Esophagus muscularis mucosa (tissue), 4 donors: ENCODE measurements at regions not wholly inside any gene's neighbourhood (a gene's known extent, or its start where the extent isn't known, plus 50 kb on each side); places are given as distances from the start of the nearest gene placed in this dataset.

Source experiments
- DNase-seq: peaks from one replicate; pipeline ENCODE4 v3.0.0-alpha.2; 2017; ENCODE audit errors: extremely low spot score
- H3K27ac ChIP-seq, 4 donors: fragments of 200-600 bp; sonication (generic); replicated peaks in 1 of 4; 1 replicate in 3 of 4; 2 replicates in 1 of 4; pipeline ENCODE4 v1.5.1; 2016 to 2019; ENCODE audit warnings: mild to moderate bottlenecking in 1 of 4
- H3K27me3 ChIP-seq, 4 donors: fragments of 200-600 bp; sonication (generic); one replicate each; pipeline versions ENCODE4 v1.5.1 to v1.6.0; 2016 to 2019
- H3K36me3 ChIP-seq, 4 donors: fragments of 200-600 bp; sonication (generic); one replicate each; pipeline ENCODE4 v1.5.1; 2016 to 2019
- H3K4me1 ChIP-seq, 4 donors: fragments of 200-600 bp; sonication (generic); one replicate each; pipeline ENCODE4 v1.5.1; 2016 to 2019
- H3K4me3 ChIP-seq, 4 donors: fragments of 200-600 bp; sonication (generic); 1 replicate in 2 of 4; 2 replicates in 2 of 4; pipeline ENCODE4 v1.5.1; 2016 to 2019; ENCODE audit warnings: mild to moderate bottlenecking in 4 of 4, moderate library complexity in 1 of 4
- H3K9me3 ChIP-seq, 4 donors: fragments of 200-600 bp; sonication (generic); 1 replicate in 3 of 4; 2 replicates in 1 of 4; pipeline ENCODE4 v1.5.1; 2016 to 2019
- EP300 ChIP-seq: sonication (generic); formaldehyde crosslinking; IDR thresholded peaks from one replicate; pipeline ENCODE4 v1.6.1; 2017; ENCODE audit warnings: antibody characterized with exemption
- POLR2A ChIP-seq: fragments of 450-650 bp; IDR thresholded peaks from one replicate; pipeline ENCODE4 v1.6.1; 2017; ENCODE audit warnings: antibody characterized with exemption, moderate library complexity, mild to moderate bottlenecking, low read depth
- POLR2AphosphoS5 ChIP-seq, 2 donors: sonication (generic); formaldehyde crosslinking; IDR thresholded peaks; one replicate each; pipeline ENCODE4 v1.6.1; 2017; ENCODE audit warnings: antibody characterized with exemption in 2 of 2
- WGBS: methylation state at CpG from one replicate; pipeline ENCODE4 v1.1.5; 2018; 5-methylcytosine and 5-hydroxymethylcytosine counted together
- intact Hi-C: fragments of 100-400 bp; cut with DNase I; formaldehyde crosslinking; loops from one replicate; pipeline ENCODE4 v1.15.1; 2023
- TF ChIP-seq, protein P1 (sequence below), 3 experiments: fragments of 200-600 bp in 2 of 3; fragments of 450-650 bp in 1 of 3; sonication (generic) in 2 of 3; IDR thresholded peaks; one replicate each; pipeline ENCODE4 v1.5.1; 2017 to 2019; ENCODE audit warnings: antibody characterized with exemption in 3 of 3, mild to moderate bottlenecking in 2 of 3, moderate library complexity in 1 of 3

- WGBS = 85% methylated on average over 2 of the region's 2 CpGs
- intact Hi-C loops = no loop called here
- H3K9me3 ChIP-seq = no peaks in the 10 kb centered on the region
- H3K36me3 ChIP-seq = no peaks in the 10 kb centered on the region
- no peak overlapping the region for H3K4me3 ChIP-seq
- no peak overlapping the region for H3K27ac ChIP-seq
- TF ChIP-seq POLR2AphosphoS5 (IDR thresholded peaks at IDR 0.05) = no peak
- no peak for TF ChIP-seq EP300
- DNase-seq = no peak
- no peaks in the 10 kb centered on the region for H3K4me1 ChIP-seq
- no peaks in the 10 kb centered on the region for H3K27me3 ChIP-seq
These were observed 111.9 kb upstream of the CNTN1 start for GRCh38 chr12:40580346-40580745.

- DNase-seq = no peak
- no peak overlapping the region for H3K27ac ChIP-seq
- intact Hi-C loops = no loop called here
- H3K36me3 ChIP-seq = no peaks in the 10 kb centered on the region
- no peak overlapping the region for H3K4me3 ChIP-seq
- WGBS = 100% methylated on average over 1 of the region's 1 CpG
- H3K9me3 ChIP-seq = no peaks in the 10 kb centered on the region
- no peaks in the 10 kb centered on the region for H3K4me1 ChIP-seq
- TF ChIP-seq POLR2AphosphoS5 (IDR thresholded peaks at IDR 0.05) = no peak
- TF ChIP-seq, protein P1, sequence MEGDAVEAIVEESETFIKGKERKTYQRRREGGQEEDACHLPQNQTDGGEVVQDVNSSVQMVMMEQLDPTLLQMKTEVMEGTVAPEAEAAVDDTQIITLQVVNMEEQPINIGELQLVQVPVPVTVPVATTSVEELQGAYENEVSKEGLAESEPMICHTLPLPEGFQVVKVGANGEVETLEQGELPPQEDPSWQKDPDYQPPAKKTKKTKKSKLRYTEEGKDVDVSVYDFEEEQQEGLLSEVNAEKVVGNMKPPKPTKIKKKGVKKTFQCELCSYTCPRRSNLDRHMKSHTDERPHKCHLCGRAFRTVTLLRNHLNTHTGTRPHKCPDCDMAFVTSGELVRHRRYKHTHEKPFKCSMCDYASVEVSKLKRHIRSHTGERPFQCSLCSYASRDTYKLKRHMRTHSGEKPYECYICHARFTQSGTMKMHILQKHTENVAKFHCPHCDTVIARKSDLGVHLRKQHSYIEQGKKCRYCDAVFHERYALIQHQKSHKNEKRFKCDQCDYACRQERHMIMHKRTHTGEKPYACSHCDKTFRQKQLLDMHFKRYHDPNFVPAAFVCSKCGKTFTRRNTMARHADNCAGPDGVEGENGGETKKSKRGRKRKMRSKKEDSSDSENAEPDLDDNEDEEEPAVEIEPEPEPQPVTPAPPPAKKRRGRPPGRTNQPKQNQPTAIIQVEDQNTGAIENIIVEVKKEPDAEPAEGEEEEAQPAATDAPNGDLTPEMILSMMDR (IDR thresholded peaks at IDR 0.05) = no peak
- TF ChIP-seq POLR2A = no peak
- no peak for TF ChIP-seq EP300
- H3K27me3 ChIP-seq = no peaks in the 10 kb centered on the region
These were observed 110.3 kb upstream of the CNTN1 start for GRCh38 chr12:40581889-40582288.

DNA sequence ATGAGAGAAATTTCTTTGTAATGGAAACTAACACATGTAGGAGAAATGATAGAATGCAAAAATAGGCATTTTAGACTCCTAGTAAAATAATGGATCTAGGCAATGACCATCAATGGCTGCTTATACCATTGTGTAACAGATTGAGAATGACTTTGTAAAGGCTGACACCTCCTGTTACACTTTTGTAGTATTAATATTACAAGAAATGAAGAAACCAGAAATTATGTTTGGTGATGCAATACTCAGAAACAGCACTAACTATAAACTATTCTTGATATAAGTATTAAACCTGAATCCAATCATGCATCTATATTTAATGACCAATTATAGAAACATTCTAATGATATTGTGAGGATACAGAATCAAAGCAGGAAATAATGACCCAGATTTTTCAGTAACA is 108.5 kb upstream of the CNTN1 start:
- Histone ChIP-seq H3K27me3 (no peaks in the 10 kb centered on the region), H3K36me3 (no peaks in the 10 kb centered on the region), H3K9me3 (no peaks in the 10 kb centered on the region), H3K4me3 (no peak overlapping the region), H3K27ac (no peak overlapping the region), H3K4me1 (no peaks in the 10 kb centered on the region)
- intact Hi-C loops = no loop called here
- TF ChIP-seq EP300 = no peak
- TF ChIP-seq POLR2A = no peak
- TF ChIP-seq POLR2AphosphoS5 (IDR thresholded peaks at IDR 0.05) = no peak
- TF ChIP-seq, protein P1 (IDR thresholded peaks at IDR 0.05) = no peak
- no peak for DNase-seq

- no peaks in the 10 kb centered on the region for H3K4me1 ChIP-seq
- DNase-seq = no peak
- no peak overlapping the region for H3K4me3 ChIP-seq
- H3K36me3 ChIP-seq = no peaks in the 10 kb centered on the region
- no peaks in the 10 kb centered on the region for H3K27me3 ChIP-seq
- 69% methylated on average over 2 of the region's 2 CpGs for WGBS
- intact Hi-C loops = no loop called here
- no peak overlapping the region for H3K27ac ChIP-seq
- H3K9me3 ChIP-seq = no peaks in the 10 kb centered on the region
- no peak for TF ChIP-seq POLR2AphosphoS5 (IDR thresholded peaks at IDR 0.05)
- TF ChIP-seq, protein P1 (IDR thresholded peaks at IDR 0.05) = no peak
These were observed 107.5 kb upstream of the CNTN1 start for GRCh38 chr12:40584763-40585162.

DNA sequence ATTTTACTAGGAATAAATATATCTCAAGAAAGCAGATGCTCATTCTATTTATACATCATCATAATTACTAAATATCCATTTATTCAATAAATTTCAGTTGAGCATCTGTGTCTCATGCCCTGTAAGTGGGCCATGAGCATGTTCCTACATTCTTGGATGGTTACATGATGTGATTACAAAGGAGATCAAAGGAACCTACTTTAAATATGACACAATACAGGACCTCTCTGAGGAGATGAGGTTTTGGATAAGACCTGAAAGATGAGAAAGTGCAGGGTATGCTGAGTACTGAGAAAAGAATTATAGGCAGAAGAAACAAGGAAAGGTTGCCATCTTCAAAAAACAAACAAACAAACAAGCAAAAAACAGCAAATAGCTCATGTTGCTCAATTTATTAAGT is 105.4 kb upstream of the CNTN1 start:
- DNase-seq = no peak
- H3K4me1 ChIP-seq = no peaks in the 10 kb centered on the region
- no peaks in the 10 kb centered on the region for H3K9me3 ChIP-seq
- intact Hi-C loops = no loop called here
- H3K27me3 ChIP-seq = no peaks in the 10 kb centered on the region
- H3K4me3 ChIP-seq = no peak overlapping the region
- TF ChIP-seq, protein P1 (IDR thresholded peaks at IDR 0.05) = no peak
- no peak for TF ChIP-seq POLR2A
- TF ChIP-seq EP300 = no peak
- no peak for TF ChIP-seq POLR2AphosphoS5 (IDR thresholded peaks at IDR 0.05)
- H3K27ac ChIP-seq = no peak overlapping the region
- no peaks in the 10 kb centered on the region for H3K36me3 ChIP-seq
